IPS-NIHi11 (cell line): ENCODE measurements at regions not wholly inside any gene's neighbourhood (a gene's known extent, or its start where the extent isn't known, plus 50 kb on each side); places are given as distances from the start of the nearest gene placed in this dataset.
"Not testable (repeated sequence)": the region's sequence is repeated elsewhere in the genome, so short reads cannot be mapped to it uniquely, and the experiment has no call there.

ENCODE experiments used
- DNase-seq: peaks from one replicate; pipeline ENCODE4 v3.0.0; 2012; ENCODE audit warnings: mixed read lengths, low spot score

GRCh38 chr17:13787636-13788035 lies 185.9 kb upstream of the HS3ST3A1 start:
- no peak for DNase-seq

- no peak for DNase-seq
These were observed 186.7 kb upstream of the HS3ST3A1 start for GRCh38 chr17:13788385-13788784.

GRCh38 chr17:13792314-13792713 lies 190.6 kb upstream of the HS3ST3A1 start:
- no peak for DNase-seq

- DNase-seq = no peak
These were observed 192.2 kb upstream of the HS3ST3A1 start for GRCh38 chr17:13793951-13794350.

- DNase-seq = no peak
These were observed 196.1 kb upstream of the HS3ST3A1 start for GRCh38 chr17:13797863-13798262.

GRCh38 chr17:13806092-13806491 lies 204.4 kb upstream of the HS3ST3A1 start:
- no peak for DNase-seq

GRCh38 chr17:13807103-13807502 lies 205.4 kb upstream of the HS3ST3A1 start:
- DNase-seq = no peak

- no peak for DNase-seq
These were observed 210.6 kb upstream of the HS3ST3A1 start for GRCh38 chr17:13812350-13812749.

GRCh38 chr17:13813347-13814240 lies 211.9 kb upstream of the HS3ST3A1 start:
- no peak for DNase-seq

GRCh38 chr17:13822700-13823099 lies 221.0 kb upstream of the HS3ST3A1 start:
- DNase-seq = no peak

- DNase-seq = no peak
These were observed 223.9 kb upstream of the HS3ST3A1 start for GRCh38 chr17:13825526-13826040.

GRCh38 chr17:13827118-13827517 lies 225.4 kb upstream of the HS3ST3A1 start:
- DNase-seq = no peak

- DNase-seq = no peak
These were observed 232.2 kb upstream of the HS3ST3A1 start for GRCh38 chr17:13833921-13834320.

- DNase-seq = no peak
These were observed 233.4 kb upstream of the HS3ST3A1 start for GRCh38 chr17:13835151-13835550.

- no peak for DNase-seq
These were observed 231.9 kb upstream of the COX10 start for GRCh38 chr17:13837417-13837816.

- no peak for DNase-seq
These were observed 229.1 kb upstream of the COX10 start for GRCh38 chr17:13840254-13840653.

- DNase-seq = no peak
These were observed 225.3 kb upstream of the COX10 start for GRCh38 chr17:13843862-13844635.

- no peak for DNase-seq
These were observed 217.4 kb upstream of the COX10 start for GRCh38 chr17:13851889-13852288.

- not testable (repeated sequence) for DNase-seq
These were observed 213.6 kb upstream of the COX10 start for GRCh38 chr17:13855730-13856129.

GRCh38 chr17:13862346-13862745 lies 207.0 kb upstream of the COX10 start:
- DNase-seq = no peak

- DNase-seq = no peak
These were observed 205.9 kb upstream of the COX10 start for GRCh38 chr17:13863436-13863835.

GRCh38 chr17:13864521-13864920 lies 204.8 kb upstream of the COX10 start:
- no peak for DNase-seq

- DNase-seq = no peak
These were observed 203.7 kb upstream of the COX10 start for GRCh38 chr17:13865650-13866049.
